ENCODE measurements at regions not wholly inside any gene's neighbourhood (a gene's known extent, or its start where the extent isn't known, plus 50 kb on each side); places are given as distances from the start of the nearest gene placed in this dataset.

DNA sequence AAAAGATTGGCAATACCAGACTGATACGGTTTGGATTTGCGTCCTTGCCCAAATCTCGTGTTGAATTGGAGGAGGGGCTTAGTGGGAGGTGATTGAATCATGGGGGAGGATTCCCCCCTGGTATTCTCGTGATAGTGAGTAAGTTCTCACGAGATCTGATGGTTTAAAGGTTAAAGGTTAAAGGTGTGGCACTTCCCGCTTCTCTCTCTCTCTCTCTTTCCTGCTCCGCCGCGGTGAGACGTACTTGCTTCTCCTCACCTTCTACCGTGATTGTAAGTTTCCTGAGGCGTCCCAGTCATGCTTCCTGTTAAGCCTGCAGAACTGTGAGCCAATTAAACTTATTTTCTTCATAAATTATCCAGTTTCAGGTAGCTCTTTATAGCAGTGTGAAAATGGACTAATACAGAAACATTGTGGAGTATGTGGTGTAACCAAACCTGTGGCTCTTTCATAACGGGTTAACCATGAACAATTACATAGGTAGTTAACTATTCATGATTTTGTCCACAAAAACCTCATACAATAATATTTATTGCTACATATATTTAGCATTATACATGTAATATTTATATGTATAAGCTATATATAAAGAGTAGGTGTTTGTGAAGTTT is 107.5 kb downstream of the ANXA1 start:
- Histone ChIP-seq H3K4me1 (no peaks in the 10 kb centered on the region), H3K27me3 (ENCODE audit: low read depth) (no peaks in the 10 kb centered on the region), H3K36me3 (no peaks in the 10 kb centered on the region), H3K4me3 (no peak overlapping the region), H3K27ac (no peak overlapping the region), H3K9me3 (no peaks in the 10 kb centered on the region)
- TF ChIP-seq, protein P1, sequence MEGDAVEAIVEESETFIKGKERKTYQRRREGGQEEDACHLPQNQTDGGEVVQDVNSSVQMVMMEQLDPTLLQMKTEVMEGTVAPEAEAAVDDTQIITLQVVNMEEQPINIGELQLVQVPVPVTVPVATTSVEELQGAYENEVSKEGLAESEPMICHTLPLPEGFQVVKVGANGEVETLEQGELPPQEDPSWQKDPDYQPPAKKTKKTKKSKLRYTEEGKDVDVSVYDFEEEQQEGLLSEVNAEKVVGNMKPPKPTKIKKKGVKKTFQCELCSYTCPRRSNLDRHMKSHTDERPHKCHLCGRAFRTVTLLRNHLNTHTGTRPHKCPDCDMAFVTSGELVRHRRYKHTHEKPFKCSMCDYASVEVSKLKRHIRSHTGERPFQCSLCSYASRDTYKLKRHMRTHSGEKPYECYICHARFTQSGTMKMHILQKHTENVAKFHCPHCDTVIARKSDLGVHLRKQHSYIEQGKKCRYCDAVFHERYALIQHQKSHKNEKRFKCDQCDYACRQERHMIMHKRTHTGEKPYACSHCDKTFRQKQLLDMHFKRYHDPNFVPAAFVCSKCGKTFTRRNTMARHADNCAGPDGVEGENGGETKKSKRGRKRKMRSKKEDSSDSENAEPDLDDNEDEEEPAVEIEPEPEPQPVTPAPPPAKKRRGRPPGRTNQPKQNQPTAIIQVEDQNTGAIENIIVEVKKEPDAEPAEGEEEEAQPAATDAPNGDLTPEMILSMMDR (IDR thresholded peaks at IDR 0.05): no peak
- DNase-seq (no peak), ATAC-seq (no peak)
- intact Hi-C loops (cut with DNase I): no loop called here

DNA sequence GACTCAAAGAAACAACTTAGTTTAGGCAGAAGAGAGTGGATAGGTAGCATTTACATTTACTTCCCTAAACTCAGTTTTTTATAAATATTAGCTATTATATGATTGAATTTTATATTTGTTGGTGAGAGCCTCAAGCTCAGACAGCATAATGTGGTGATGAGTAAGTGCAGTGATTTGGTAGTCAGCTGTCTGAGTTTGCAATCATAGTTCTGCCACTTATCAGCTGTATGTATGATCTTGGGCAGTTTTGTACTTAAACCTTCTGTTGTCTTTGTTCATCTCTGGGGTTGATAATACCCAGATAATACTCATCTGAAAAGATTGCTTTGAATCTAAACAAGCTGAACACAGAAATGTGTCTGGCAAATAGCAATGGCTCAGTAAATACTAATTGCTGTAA is 108.8 kb downstream of the ANXA1 start:
- Histone ChIP-seq H3K27ac (no peak overlapping the region), H3K36me3 (no peaks in the 10 kb centered on the region), H3K27me3 (ENCODE audit: low read depth) (no peaks in the 10 kb centered on the region), H3K4me3 (no peak overlapping the region), H3K4me1 (no peaks in the 10 kb centered on the region), H3K9me3 (no peaks in the 10 kb centered on the region)
- intact Hi-C loops (cut with DNase I): no loop called here
- DNase-seq (no peak), ATAC-seq (no peak)
- TF ChIP-seq, protein P1 (IDR thresholded peaks at IDR 0.05): no peak

DNA sequence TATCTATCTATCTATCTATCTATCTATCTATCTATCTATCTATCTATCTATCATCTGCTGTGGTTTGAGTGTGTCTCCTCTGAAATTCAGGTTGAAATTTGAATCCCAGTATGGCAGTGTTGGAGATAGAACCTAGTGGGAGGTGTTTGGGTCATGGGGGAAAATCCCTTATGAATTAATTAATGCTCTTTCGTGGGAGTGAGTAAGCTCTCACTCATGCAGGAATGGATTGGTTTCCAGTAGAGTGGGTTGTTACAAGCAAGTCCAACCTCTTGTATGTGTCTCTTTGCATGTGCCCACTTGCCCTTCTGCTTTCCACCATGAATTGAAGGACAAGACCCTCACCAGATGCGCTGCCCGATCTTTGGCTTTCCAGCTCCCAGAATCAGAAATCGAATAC is 113.0 kb downstream of the ANXA1 start:
- no peaks in the 10 kb centered on the region for H3K9me3 ChIP-seq
- ATAC-seq (no peak), DNase-seq (no peak)
- H3K4me3 ChIP-seq: no peak overlapping the region
- TF ChIP-seq, protein P1 (IDR thresholded peaks at IDR 0.05): no peak
- H3K27me3 ChIP-seq (ENCODE audit: low read depth): no peaks in the 10 kb centered on the region
- H3K4me1 ChIP-seq: no peaks in the 10 kb centered on the region
- intact Hi-C loops (cut with DNase I): no loop called here
- H3K36me3 ChIP-seq: no peaks in the 10 kb centered on the region
- no peak overlapping the region for H3K27ac ChIP-seq

DNA sequence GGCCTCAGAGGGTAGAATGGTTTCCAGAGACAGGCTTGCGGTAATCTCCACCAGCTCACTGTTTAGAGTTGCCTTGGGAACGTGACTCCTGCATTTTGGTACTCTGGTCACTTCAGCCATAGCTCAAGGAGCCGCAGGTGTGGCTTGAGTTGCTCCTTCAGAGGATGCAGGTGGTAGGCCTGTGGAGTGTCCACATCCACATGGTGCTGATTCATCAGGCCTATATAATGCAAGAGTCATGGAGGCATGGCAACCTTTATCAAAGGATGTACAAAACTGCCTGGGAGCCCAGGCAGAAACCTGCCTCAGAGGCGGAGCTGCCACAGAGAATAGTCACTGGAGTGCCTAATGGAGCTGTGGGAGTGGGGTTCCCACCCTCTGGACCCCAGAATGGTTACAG is 114.2 kb downstream of the ANXA1 start:
- no peaks in the 10 kb centered on the region for H3K9me3 ChIP-seq
- no peak overlapping the region for H3K4me3 ChIP-seq
- no peaks in the 10 kb centered on the region for H3K4me1 ChIP-seq
- TF ChIP-seq, protein P1 (IDR thresholded peaks at IDR 0.05): no peak
- no peak for DNase-seq
- intact Hi-C loops (cut with DNase I): no loop called here
- no peak overlapping the region for H3K27ac ChIP-seq
- no peaks in the 10 kb centered on the region for H3K36me3 ChIP-seq
- no peaks in the 10 kb centered on the region for H3K27me3 ChIP-seq (ENCODE audit: low read depth)
- no peak for ATAC-seq

DNA sequence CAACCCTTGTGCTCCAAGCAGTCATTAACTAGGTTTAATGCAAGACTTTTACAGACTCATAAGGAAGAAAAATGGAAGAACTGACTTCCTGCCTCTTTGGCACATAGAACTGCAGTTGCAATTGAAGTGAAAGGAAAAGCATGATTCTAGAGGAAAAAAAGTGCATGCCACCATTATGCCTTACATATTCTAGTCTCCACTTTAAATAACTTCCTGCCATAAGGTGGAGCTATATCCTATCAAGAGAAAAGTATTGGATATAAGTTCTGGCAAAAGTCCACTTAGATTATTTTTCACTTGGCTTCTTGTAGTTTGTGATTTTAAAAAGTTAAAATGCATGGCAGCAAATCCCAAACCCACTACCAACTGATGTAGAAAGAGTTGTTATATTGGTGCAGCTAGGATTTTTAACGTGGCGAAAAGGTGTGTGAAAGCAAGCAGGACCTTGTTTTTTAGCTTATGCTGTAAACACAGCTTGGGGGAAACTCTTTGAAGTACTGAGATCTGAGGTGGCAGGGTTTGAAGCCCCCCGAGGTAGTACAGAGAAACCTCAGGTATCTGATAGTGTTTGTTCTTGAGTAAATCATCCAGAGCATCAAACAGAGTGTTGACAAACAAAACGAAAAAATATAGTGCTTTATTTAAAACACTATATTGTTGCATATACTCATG is 117.9 kb downstream of the ANXA1 start:
- Histone ChIP-seq H3K36me3 (no peaks in the 10 kb centered on the region), H3K4me1 (no peaks in the 10 kb centered on the region), H3K27ac (no peak overlapping the region), H3K27me3 (ENCODE audit: low read depth) (no peaks in the 10 kb centered on the region), H3K4me3 (no peak overlapping the region), H3K9me3 (no peaks in the 10 kb centered on the region)
- ATAC-seq (peak in 1 of 2 donors; percentile 43), DNase-seq (no peak)
- intact Hi-C loops (cut with DNase I): no loop called here
- TF ChIP-seq, protein P1 (IDR thresholded peaks at IDR 0.05): no peak

All from lower lobe of right lung (tissue), 2 donors.